WTC11 (cell line): ENCODE measurements at regions not wholly inside any gene's neighbourhood (a gene's known extent, or its start where the extent isn't known, plus 50 kb on each side); places are given as distances from the start of the nearest gene placed in this dataset.
A peak's percentile ranks its signal among the peaks of the same experiment; 100 is the strongest.

ENCODE experiments used
- CBFB ChIP-seq: sonication (generic); formaldehyde crosslinking; IDR thresholded peaks from 2 replicates; pipeline ENCODE4 v1.8.1; 2022; ENCODE audit warnings: mild to moderate bottlenecking, low read depth, missing genetic modification reagents
- EMX1 ChIP-seq: fragments of 250-450 bp; sonication (Bioruptor Pico); IDR thresholded peaks from 2 replicates; pipeline ENCODE4 v1.8.0; 2021; ENCODE audit warnings: mild to moderate bottlenecking
- FOXJ3 ChIP-seq: sonication (generic); formaldehyde crosslinking; IDR thresholded peaks from 2 replicates; pipeline ENCODE4 v1.9.0; 2021; ENCODE audit warnings: missing genetic modification reagents, mild to moderate bottlenecking, borderline replicate concordance
- FOXK1 ChIP-seq: sonication (generic); formaldehyde crosslinking; IDR thresholded peaks from 2 replicates; pipeline ENCODE4 v1.8.0; 2022; ENCODE audit warnings: mild to moderate bottlenecking, moderate library complexity, missing genetic modification reagents
- GTF2I ChIP-seq: fragments of 250-450 bp; sonication (Bioruptor Pico); conservative IDR thresholded peaks from 2 replicates; pipeline ENCODE4 v1.4.0; 2021; ENCODE audit warnings: mild to moderate bottlenecking
- HMGA2 ChIP-seq: fragments of 250-450 bp; sonication (Bioruptor Pico); IDR thresholded peaks from 2 replicates; pipeline ENCODE4 v1.4.0; 2021; ENCODE audit warnings: mild to moderate bottlenecking, moderate library complexity
- JAZF1 ChIP-seq: fragments of 250-450 bp; sonication (Bioruptor Pico); IDR thresholded peaks from 2 replicates; pipeline ENCODE4 v1.9.0; 2021; ENCODE audit warnings: moderate library complexity, mild to moderate bottlenecking, inconsistent platforms
- JUN ChIP-seq: sonication (generic); formaldehyde crosslinking; IDR thresholded peaks from 2 replicates; pipeline ENCODE4 v1.8.0; 2023; ENCODE audit warnings: mild to moderate bottlenecking, missing genetic modification reagents
- MYBL2 ChIP-seq: sonication (generic); formaldehyde crosslinking; IDR thresholded peaks from 2 replicates; pipeline ENCODE4 v1.8.1; 2023; ENCODE audit warnings: mild to moderate bottlenecking, moderate library complexity, missing genetic modification reagents
- NFE2L1 ChIP-seq: sonication (generic); formaldehyde crosslinking; IDR thresholded peaks from 2 replicates; pipeline ENCODE4 v1.8.1; 2023; ENCODE audit warnings: missing genetic modification reagents
- NFYB ChIP-seq: sonication (generic); formaldehyde crosslinking; conservative IDR thresholded peaks from 2 replicates; pipeline ENCODE4 v1.8.0; 2022; ENCODE audit warnings: low read depth, missing genetic modification reagents
- NR1H2 ChIP-seq: sonication (generic); formaldehyde crosslinking; IDR thresholded peaks from 2 replicates; pipeline ENCODE4 v1.9.0; 2021; ENCODE audit warnings: mild to moderate bottlenecking, moderate library complexity, missing genetic modification reagents
- NR2C2 ChIP-seq: sonication (generic); formaldehyde crosslinking; IDR thresholded peaks from 2 replicates; pipeline ENCODE4 v1.8.0; 2022; ENCODE audit warnings: mild to moderate bottlenecking, missing genetic modification reagents
- NR3C1 ChIP-seq: sonication (generic); formaldehyde crosslinking; conservative IDR thresholded peaks from 2 replicates; pipeline ENCODE4 v1.8.1; 2023; ENCODE audit warnings: low read depth, mild to moderate bottlenecking, missing genetic modification reagents
- OVOL2 ChIP-seq: fragments of 250-450 bp; sonication (Bioruptor Pico); IDR thresholded peaks from 2 replicates; pipeline ENCODE4 v1.9.0; 2021; ENCODE audit warnings: mild to moderate bottlenecking, borderline replicate concordance
- SMAD3 ChIP-seq: sonication (generic); formaldehyde crosslinking; IDR thresholded peaks from 2 replicates; pipeline ENCODE4 v1.8.0; 2022; ENCODE audit warnings: missing genetic modification reagents, mild to moderate bottlenecking, borderline replicate concordance
- SOX15 ChIP-seq: fragments of 250-450 bp; sonication (Bioruptor Pico); IDR thresholded peaks from 2 replicates; pipeline ENCODE4 v1.9.0; 2021; ENCODE audit warnings: mild to moderate bottlenecking
- ZNF219 ChIP-seq: sonication (generic); formaldehyde crosslinking; IDR thresholded peaks from 2 replicates; pipeline ENCODE4 v1.8.0; 2023; ENCODE audit warnings: missing genetic modification reagents, mild to moderate bottlenecking, borderline replicate concordance
- ZNF317 ChIP-seq: sonication (generic); formaldehyde crosslinking; IDR thresholded peaks from 2 replicates; pipeline ENCODE4 v1.8.1; 2023; ENCODE audit warnings: low read depth, mild to moderate bottlenecking, moderate library complexity, missing genetic modification reagents, borderline replicate concordance
- ZNF396 ChIP-seq: fragments of 250-450 bp; sonication (Bioruptor Pico); IDR thresholded peaks from 2 replicates; pipeline ENCODE4 v1.8.0; 2021; ENCODE audit warnings: mild to moderate bottlenecking, moderate library complexity, borderline replicate concordance
- ZNF423 ChIP-seq: fragments of 250-450 bp; sonication (Bioruptor Pico); IDR thresholded peaks from 2 replicates; pipeline ENCODE4 v2.1.2; 2022; ENCODE audit warnings: mild to moderate bottlenecking, moderate library complexity
- TF ChIP-seq, protein P1 (sequence below): sonication (generic); formaldehyde crosslinking; conservative IDR thresholded peaks from 2 replicates; pipeline ENCODE4 v1.8.1; 2023; ENCODE audit warnings: mild to moderate bottlenecking, low read depth, missing genetic modification reagents, moderate library complexity
- TF ChIP-seq, protein P2 (sequence below): sonication (generic); formaldehyde crosslinking; IDR thresholded peaks from 2 replicates; pipeline ENCODE4 v1.8.1; 2023; ENCODE audit warnings: mild to moderate bottlenecking, missing genetic modification reagents, moderate library complexity
- TF ChIP-seq, protein P3 (sequence below): sonication (generic); formaldehyde crosslinking; IDR thresholded peaks from 2 replicates; pipeline ENCODE4 v1.8.1; 2023; ENCODE audit warnings: mild to moderate bottlenecking, missing genetic modification reagents, borderline replicate concordance
- TF ChIP-seq, protein P4 (sequence below): fragments of 250-450 bp; sonication (Bioruptor Pico); IDR thresholded peaks from 2 replicates; pipeline ENCODE4 v1.8.0; 2021; ENCODE audit warnings: mild to moderate bottlenecking
- TF ChIP-seq, protein P5 (sequence below): sonication (generic); formaldehyde crosslinking; IDR thresholded peaks from 2 replicates; pipeline ENCODE4 v1.8.1; 2022; ENCODE audit warnings: missing genetic modification reagents, borderline replicate concordance
- TF ChIP-seq, protein P6 (sequence below): sonication (generic); formaldehyde crosslinking; IDR thresholded peaks from 2 replicates; pipeline ENCODE4 v1.8.0; 2022; ENCODE audit warnings: mild to moderate bottlenecking, missing genetic modification reagents

DNA sequence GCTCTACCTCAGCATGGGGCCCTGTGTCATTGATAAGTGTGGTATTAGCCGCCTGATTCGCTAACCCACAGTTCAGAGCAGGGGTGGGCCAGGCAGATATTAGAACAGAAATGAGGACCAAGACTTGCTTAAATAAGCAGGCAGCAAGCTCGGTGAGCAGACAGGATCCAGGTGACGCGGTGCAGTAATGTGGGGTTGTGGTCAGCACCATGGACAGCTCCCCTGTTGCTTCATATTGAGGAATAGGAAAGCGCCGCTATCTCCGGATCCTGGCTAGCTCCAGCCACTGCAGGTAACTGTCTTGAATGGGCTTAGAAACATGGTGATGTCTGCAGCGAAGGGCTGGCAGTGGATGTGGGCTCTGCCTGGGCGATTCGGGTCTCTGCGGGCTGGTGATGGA lies 51.3 kb upstream of the GPR26 start (continued):
- TF ChIP-seq ZNF219 (CRISPR knock-in tag) = peak; percentile 79; the same call in 1 of the 2 replicates
- TF ChIP-seq NR2C2 = 0 out of 2 replicates have a peak, but pooled peaks have one; percentile 49
- no peak for TF ChIP-seq HMGA2 (CRISPR knock-in tag)
- TF ChIP-seq OVOL2 = no peak
- TF ChIP-seq, protein P1, sequence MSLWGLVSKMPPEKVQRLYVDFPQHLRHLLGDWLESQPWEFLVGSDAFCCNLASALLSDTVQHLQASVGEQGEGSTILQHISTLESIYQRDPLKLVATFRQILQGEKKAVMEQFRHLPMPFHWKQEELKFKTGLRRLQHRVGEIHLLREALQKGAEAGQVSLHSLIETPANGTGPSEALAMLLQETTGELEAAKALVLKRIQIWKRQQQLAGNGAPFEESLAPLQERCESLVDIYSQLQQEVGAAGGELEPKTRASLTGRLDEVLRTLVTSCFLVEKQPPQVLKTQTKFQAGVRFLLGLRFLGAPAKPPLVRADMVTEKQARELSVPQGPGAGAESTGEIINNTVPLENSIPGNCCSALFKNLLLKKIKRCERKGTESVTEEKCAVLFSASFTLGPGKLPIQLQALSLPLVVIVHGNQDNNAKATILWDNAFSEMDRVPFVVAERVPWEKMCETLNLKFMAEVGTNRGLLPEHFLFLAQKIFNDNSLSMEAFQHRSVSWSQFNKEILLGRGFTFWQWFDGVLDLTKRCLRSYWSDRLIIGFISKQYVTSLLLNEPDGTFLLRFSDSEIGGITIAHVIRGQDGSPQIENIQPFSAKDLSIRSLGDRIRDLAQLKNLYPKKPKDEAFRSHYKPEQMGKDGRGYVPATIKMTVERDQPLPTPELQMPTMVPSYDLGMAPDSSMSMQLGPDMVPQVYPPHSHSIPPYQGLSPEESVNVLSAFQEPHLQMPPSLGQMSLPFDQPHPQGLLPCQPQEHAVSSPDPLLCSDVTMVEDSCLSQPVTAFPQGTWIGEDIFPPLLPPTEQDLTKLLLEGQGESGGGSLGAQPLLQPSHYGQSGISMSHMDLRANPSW (CRISPR knock-in tag) = no peak
- no peak for TF ChIP-seq EMX1 (CRISPR knock-in tag)
- no peak for TF ChIP-seq ZNF423
- TF ChIP-seq, protein P2, sequence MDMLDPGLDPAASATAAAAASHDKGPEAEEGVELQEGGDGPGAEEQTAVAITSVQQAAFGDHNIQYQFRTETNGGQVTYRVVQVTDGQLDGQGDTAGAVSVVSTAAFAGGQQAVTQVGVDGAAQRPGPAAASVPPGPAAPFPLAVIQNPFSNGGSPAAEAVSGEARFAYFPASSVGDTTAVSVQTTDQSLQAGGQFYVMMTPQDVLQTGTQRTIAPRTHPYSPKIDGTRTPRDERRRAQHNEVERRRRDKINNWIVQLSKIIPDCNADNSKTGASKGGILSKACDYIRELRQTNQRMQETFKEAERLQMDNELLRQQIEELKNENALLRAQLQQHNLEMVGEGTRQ = no peak
- no peak for TF ChIP-seq CBFB
- TF ChIP-seq SOX15 (CRISPR knock-in tag) = no peak
- peak; percentile 70 for TF ChIP-seq MYBL2 (CRISPR knock-in tag)
- TF ChIP-seq SMAD3 = peak; percentile 78; the same call in 1 of the 2 replicates
- TF ChIP-seq NR3C1 (CRISPR knock-in tag) = peak; percentile 68; the same call in 1 of the 2 replicates
- TF ChIP-seq, protein P3, sequence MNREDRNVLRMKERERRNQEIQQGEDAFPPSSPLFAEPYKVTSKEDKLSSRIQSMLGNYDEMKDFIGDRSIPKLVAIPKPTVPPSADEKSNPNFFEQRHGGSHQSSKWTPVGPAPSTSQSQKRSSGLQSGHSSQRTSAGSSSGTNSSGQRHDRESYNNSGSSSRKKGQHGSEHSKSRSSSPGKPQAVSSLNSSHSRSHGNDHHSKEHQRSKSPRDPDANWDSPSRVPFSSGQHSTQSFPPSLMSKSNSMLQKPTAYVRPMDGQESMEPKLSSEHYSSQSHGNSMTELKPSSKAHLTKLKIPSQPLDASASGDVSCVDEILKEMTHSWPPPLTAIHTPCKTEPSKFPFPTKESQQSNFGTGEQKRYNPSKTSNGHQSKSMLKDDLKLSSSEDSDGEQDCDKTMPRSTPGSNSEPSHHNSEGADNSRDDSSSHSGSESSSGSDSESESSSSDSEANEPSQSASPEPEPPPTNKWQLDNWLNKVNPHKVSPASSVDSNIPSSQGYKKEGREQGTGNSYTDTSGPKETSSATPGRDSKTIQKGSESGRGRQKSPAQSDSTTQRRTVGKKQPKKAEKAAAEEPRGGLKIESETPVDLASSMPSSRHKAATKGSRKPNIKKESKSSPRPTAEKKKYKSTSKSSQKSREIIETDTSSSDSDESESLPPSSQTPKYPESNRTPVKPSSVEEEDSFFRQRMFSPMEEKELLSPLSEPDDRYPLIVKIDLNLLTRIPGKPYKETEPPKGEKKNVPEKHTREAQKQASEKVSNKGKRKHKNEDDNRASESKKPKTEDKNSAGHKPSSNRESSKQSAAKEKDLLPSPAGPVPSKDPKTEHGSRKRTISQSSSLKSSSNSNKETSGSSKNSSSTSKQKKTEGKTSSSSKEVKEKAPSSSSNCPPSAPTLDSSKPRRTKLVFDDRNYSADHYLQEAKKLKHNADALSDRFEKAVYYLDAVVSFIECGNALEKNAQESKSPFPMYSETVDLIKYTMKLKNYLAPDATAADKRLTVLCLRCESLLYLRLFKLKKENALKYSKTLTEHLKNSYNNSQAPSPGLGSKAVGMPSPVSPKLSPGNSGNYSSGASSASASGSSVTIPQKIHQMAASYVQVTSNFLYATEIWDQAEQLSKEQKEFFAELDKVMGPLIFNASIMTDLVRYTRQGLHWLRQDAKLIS = 0 out of 2 replicates have a peak, but pooled peaks have one; percentile 73
- TF ChIP-seq NR1H2 (CRISPR knock-in tag) = no peak
- TF ChIP-seq JAZF1 (CRISPR knock-in tag) = no peak
- 0 out of 2 replicates have a peak, but pooled peaks have one; percentile 18 for TF ChIP-seq NFYB (CRISPR knock-in tag)
- TF ChIP-seq GTF2I = no peak
- TF ChIP-seq, protein P4, sequence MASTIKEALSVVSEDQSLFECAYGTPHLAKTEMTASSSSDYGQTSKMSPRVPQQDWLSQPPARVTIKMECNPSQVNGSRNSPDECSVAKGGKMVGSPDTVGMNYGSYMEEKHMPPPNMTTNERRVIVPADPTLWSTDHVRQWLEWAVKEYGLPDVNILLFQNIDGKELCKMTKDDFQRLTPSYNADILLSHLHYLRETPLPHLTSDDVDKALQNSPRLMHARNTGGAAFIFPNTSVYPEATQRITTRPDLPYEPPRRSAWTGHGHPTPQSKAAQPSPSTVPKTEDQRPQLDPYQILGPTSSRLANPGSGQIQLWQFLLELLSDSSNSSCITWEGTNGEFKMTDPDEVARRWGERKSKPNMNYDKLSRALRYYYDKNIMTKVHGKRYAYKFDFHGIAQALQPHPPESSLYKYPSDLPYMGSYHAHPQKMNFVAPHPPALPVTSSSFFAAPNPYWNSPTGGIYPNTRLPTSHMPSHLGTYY (CRISPR knock-in tag) = no peak
- TF ChIP-seq FOXJ3 (CRISPR knock-in tag) = no peak
- TF ChIP-seq, protein P5, sequence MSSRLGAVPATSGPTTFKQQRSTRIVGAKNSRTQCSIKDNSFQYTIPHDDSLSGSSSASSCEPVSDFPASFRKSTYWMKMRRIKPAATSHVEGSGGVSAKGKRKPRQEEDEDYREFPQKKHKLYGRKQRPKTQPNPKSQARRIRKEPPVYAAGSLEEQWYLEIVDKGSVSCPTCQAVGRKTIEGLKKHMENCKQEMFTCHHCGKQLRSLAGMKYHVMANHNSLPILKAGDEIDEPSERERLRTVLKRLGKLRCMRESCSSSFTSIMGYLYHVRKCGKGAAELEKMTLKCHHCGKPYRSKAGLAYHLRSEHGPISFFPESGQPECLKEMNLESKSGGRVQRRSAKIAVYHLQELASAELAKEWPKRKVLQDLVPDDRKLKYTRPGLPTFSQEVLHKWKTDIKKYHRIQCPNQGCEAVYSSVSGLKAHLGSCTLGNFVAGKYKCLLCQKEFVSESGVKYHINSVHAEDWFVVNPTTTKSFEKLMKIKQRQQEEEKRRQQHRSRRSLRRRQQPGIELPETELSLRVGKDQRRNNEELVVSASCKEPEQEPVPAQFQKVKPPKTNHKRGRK = peak; percentile 53; the same call in 1 of the 2 replicates
- no peak for TF ChIP-seq ZNF396 (CRISPR knock-in tag)
- peak; percentile 43; the same call in 1 of the 2 replicates for TF ChIP-seq JUN (CRISPR knock-in tag)
- TF ChIP-seq, protein P6, sequence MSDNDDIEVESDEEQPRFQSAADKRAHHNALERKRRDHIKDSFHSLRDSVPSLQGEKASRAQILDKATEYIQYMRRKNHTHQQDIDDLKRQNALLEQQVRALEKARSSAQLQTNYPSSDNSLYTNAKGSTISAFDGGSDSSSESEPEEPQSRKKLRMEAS = no peak; the same call in 1 of the 2 replicates
- TF ChIP-seq ZNF317 (CRISPR knock-in tag) = no peak
- TF ChIP-seq NFE2L1 (CRISPR knock-in tag) = peak; percentile 85
- TF ChIP-seq FOXK1 (CRISPR knock-in tag) = peak; percentile 87
